Ectodermal cell (in vitro differentiated cells): ENCODE measurements at regions not wholly inside any gene's neighbourhood (a gene's known extent, or its start where the extent isn't known, plus 50 kb on each side); places are given as distances from the start of the nearest gene placed in this dataset.

ENCODE experiments used
- H3K27ac ChIP-seq: 2 replicates; pipeline ENCODE4 v1.7.0; 2013; ENCODE audit warnings: mild to moderate bottlenecking, low read depth, low read length; ENCODE audit not compliant: insufficient read depth, poor library complexity, severe bottlenecking
- H3K27me3 ChIP-seq: 2 replicates; pipeline ENCODE4 v1.7.0; 2013; ENCODE audit warnings: mild to moderate bottlenecking, low read length; ENCODE audit not compliant: insufficient read depth, control insufficient read depth, poor library complexity, severe bottlenecking
- H3K36me3 ChIP-seq: one replicate; pipeline ENCODE4 v1.7.0; 2013; ENCODE audit warnings: low read length; ENCODE audit not compliant: control insufficient read depth, insufficient read depth
- H3K4me1 ChIP-seq: one replicate; pipeline ENCODE4 v1.7.0; 2013; ENCODE audit warnings: low read length; ENCODE audit not compliant: control insufficient read depth, insufficient read depth
- H3K4me3 ChIP-seq: 2 replicates; pipeline ENCODE4 v1.7.0; 2013; ENCODE audit warnings: low read depth, low read length, control low read depth; ENCODE audit not compliant: insufficient read depth
- H3K9me3 ChIP-seq: 2 replicates; pipeline ENCODE4 v1.7.0; 2013; ENCODE audit warnings: mild to moderate bottlenecking, low read length, moderate library complexity; ENCODE audit not compliant: control insufficient read depth
- WGBS, 2 experiments: methylation state at CpG; one replicate each; pipeline ENCODE4 v1.1.7; 2013; ENCODE audit warnings: missing lambda C conversion rate in 2 of 2; 5-methylcytosine and 5-hydroxymethylcytosine counted together

DNA sequence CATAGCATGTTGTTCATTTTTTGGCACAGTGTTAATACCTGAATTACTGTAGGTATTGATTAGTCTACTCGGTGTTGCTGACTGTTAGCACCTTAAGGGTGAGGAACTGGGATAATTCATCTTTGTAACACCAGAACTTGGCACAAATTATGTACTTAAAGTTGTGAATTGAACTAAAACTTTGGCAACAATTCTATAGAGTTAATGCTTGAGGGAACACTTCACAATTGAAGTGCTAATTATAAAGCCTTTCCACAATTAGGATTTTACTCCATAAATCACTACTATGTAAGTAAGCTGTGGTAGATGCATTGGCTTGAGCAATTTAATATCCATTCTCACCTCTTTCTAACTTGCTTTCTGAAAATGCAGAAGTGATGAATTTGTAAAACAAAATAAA is 686.7 kb downstream of the PDHA2 start:
- 89 to 100% methylated on average over 1 of the region's 1 CpG for WGBS, 2 experiments
- H3K4me3 ChIP-seq: no peak overlapping the region
- H3K27me3 ChIP-seq: no peaks in the 10 kb centered on the region
- H3K36me3 ChIP-seq: no peaks in the 10 kb centered on the region
- H3K9me3 ChIP-seq: no peaks in the 10 kb centered on the region
- H3K27ac ChIP-seq: no peak overlapping the region
- no peaks in the 10 kb centered on the region for H3K4me1 ChIP-seq

DNA sequence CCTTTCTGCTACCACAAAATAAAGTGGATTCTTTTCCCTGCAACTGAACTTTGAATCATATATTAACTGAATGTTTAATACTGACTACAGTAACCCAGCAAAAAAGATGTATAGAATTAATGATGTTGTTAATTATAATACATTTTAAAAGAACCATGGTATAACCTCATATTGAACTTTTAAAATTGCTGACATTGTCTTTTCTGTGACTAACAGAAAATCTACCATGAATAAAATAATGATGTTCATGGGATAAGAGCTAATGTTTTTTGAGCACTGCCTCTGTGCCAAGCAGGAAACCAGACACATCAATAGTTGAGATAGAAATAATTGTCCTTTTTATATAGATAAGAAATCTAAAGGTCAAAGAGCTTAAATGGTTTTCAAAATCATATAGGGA is 691.9 kb downstream of the PDHA2 start:
- no peak overlapping the region for H3K27ac ChIP-seq
- H3K4me3 ChIP-seq: no peak overlapping the region
- H3K4me1 ChIP-seq: no peaks in the 10 kb centered on the region
- H3K9me3 ChIP-seq: no peaks in the 10 kb centered on the region
- no peaks in the 10 kb centered on the region for H3K27me3 ChIP-seq
- no peaks in the 10 kb centered on the region for H3K36me3 ChIP-seq

DNA sequence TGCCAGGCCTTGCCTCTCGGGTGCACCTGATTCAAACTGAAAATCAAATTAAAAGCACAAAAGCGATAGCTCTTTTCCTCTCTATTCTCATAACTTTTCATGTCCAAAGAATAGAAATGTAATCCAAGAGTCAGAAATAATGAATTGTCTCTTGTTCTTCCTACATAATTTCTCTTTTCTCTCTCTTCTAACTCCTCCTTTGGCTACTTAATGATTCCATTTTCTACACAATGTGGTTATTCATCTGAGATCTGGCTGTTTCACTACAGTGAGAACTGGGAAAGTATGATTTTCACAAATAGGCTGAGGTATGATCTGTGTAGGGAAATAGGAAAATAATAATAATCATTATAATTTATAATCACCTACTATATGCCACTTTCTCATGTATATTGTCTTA is 703.5 kb downstream of the PDHA2 start:
- Histone ChIP-seq H3K4me1 (no peaks in the 10 kb centered on the region), H3K36me3 (no peaks in the 10 kb centered on the region), H3K4me3 (no peak overlapping the region), H3K27me3 (no peaks in the 10 kb centered on the region), H3K27ac (no peak overlapping the region), H3K9me3 (no peaks in the 10 kb centered on the region)
- whole genome bisulfite sequencing, 2 experiments: 89 to 98% methylated on average over 2 of the region's 2 CpGs

GRCh38 chr4:96558466-96558865 is 718.6 kb downstream of the PDHA2 start:
- Histone ChIP-seq H3K9me3 (no peaks in the 10 kb centered on the region), H3K36me3 (no peaks in the 10 kb centered on the region), H3K4me3 (no peak overlapping the region), H3K27me3 (no peaks in the 10 kb centered on the region), H3K4me1 (no peaks in the 10 kb centered on the region), H3K27ac (no peak overlapping the region)
- 82 to 91% methylated on average over 2 of the region's 2 CpGs for WGBS, 2 experiments

DNA sequence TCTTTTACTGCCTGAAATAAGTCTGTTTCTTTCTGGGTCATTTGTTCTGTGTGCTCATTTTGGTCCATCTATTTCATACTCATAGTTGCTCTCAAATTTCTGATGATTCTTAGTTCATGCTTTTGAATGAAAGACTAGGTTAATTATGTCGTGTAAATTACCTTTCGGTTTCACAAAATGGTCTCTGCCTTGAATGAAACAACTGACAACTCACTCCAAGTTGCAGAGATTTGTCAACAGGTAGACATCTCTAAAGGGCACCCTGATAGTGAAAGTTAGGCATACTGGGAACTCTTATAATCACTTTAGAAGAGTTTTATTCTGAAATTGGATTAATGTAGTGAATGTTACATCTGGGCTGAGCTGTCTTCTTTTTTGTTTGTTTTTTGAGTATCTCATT is 726.9 kb downstream of the PDHA2 start:
- 96 to 100% methylated on average over 2 of the region's 2 CpGs for WGBS, 2 experiments

GRCh38 chr4:96585304-96585703 is 745.4 kb downstream of the PDHA2 start:
- 94% methylated on average over 2 of the region's 2 CpGs; no CpG with 5 or more reads in 1 of the 2 experiments for WGBS, 2 experiments
- no peak overlapping the region for H3K4me3 ChIP-seq

More for the DNA sequence above, 726.9 kb downstream of the PDHA2 start:
- no peaks in the 10 kb centered on the region for H3K4me1 ChIP-seq
- no peak overlapping the region for H3K4me3 ChIP-seq
- H3K36me3 ChIP-seq: no peaks in the 10 kb centered on the region
- no peaks in the 10 kb centered on the region for H3K9me3 ChIP-seq
- no peaks in the 10 kb centered on the region for H3K27me3 ChIP-seq
- no peak overlapping the region for H3K27ac ChIP-seq

GRCh38 chr4:96593422-96593821 is 753.5 kb downstream of the PDHA2 start:
- H3K4me1 ChIP-seq: no peaks in the 10 kb centered on the region
- H3K27me3 ChIP-seq: no peaks in the 10 kb centered on the region
- H3K9me3 ChIP-seq: no peaks in the 10 kb centered on the region
- H3K4me3 ChIP-seq: no peak overlapping the region
- WGBS, 2 experiments: 88 to 93% methylated on average over 2 of the region's 2 CpGs
- H3K27ac ChIP-seq: no peak overlapping the region
- H3K36me3 ChIP-seq: no peaks in the 10 kb centered on the region

More at GRCh38 chr4:96585304-96585703, 745.4 kb downstream of the PDHA2 start:
- no peaks in the 10 kb centered on the region for H3K36me3 ChIP-seq
- no peaks in the 10 kb centered on the region for H3K9me3 ChIP-seq
- no peak overlapping the region for H3K27ac ChIP-seq
- H3K4me1 ChIP-seq: no peaks in the 10 kb centered on the region
- H3K27me3 ChIP-seq: no peaks in the 10 kb centered on the region

GRCh38 chr4:96598465-96598864 is 758.6 kb downstream of the PDHA2 start:
- 79 to 81% methylated on average over 5 of the region's 6 CpGs for WGBS, 2 experiments
- no peak overlapping the region for H3K4me3 ChIP-seq
- H3K9me3 ChIP-seq: no peaks in the 10 kb centered on the region
- H3K27me3 ChIP-seq: no peaks in the 10 kb centered on the region
- H3K36me3 ChIP-seq: no peaks in the 10 kb centered on the region
- H3K27ac ChIP-seq: no peak overlapping the region
- H3K4me1 ChIP-seq: no peaks in the 10 kb centered on the region

DNA sequence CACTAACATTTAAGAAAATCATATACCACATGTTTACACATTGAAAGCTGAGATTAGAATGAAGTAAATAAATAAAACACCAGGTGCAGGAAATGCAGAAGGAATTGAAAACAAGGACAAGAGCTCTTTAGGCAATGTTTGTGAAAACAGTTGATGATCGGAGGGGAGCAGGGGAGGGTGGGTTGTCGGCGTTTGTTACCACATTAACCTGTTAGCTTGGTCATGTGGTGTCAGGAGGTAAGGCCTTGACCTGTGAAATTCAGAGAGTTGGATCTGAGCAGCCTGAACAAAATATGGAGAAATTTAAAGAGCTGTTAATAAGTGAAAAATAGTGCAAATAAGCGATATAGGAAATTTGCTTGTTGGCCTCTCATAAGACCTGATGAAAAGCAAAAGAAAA is 759.9 kb downstream of the PDHA2 start:
- Histone ChIP-seq H3K27ac (no peak overlapping the region), H3K27me3 (no peaks in the 10 kb centered on the region), H3K4me3 (no peak overlapping the region), H3K9me3 (no peaks in the 10 kb centered on the region), H3K36me3 (no peaks in the 10 kb centered on the region), H3K4me1 (no peaks in the 10 kb centered on the region)
- 86 to 88% methylated on average over 4 of the region's 4 CpGs for whole genome bisulfite sequencing, 2 experiments

DNA sequence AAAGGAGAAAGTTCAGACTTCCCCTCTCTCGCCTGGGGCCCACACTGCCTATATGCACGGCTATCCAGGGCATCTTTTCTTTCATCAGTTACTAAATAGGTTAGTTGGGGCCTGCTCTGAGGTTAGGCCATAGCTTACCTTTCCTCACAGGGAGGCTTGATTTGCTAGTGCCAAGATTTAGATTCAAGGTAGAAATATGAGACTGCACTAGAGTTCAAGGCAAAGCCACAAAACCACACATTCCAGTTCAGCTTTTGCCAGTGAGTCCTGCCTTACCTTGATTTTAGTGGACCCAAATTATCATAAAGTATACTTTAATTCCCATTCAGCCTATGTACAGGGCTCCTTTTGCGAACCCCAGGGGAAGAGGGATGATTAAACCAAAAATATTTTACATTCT is 762.8 kb downstream of the PDHA2 start:
- Histone ChIP-seq H3K36me3 (no peaks in the 10 kb centered on the region), H3K27me3 (no peaks in the 10 kb centered on the region), H3K4me3 (no peak overlapping the region), H3K9me3 (no peaks in the 10 kb centered on the region), H3K27ac (no peak overlapping the region), H3K4me1 (no peaks in the 10 kb centered on the region)
- 93 to 100% methylated on average over 2 to 3 of the region's 3 CpGs for WGBS, 2 experiments

- no peaks in the 10 kb centered on the region for H3K36me3 ChIP-seq
- H3K27me3 ChIP-seq: no peaks in the 10 kb centered on the region
- 91 to 93% methylated on average over 3 of the region's 3 CpGs for WGBS, 2 experiments
- H3K4me3 ChIP-seq: no peak overlapping the region
- no peaks in the 10 kb centered on the region for H3K4me1 ChIP-seq
- H3K27ac ChIP-seq: no peak overlapping the region
- no peaks in the 10 kb centered on the region for H3K9me3 ChIP-seq
Measured at GRCh38 chr4:96603641-96604040, 763.7 kb downstream of the PDHA2 start.
